ENCODE measurements at regions not wholly inside any gene's neighbourhood (a gene's known extent, or its start where the extent isn't known, plus 50 kb on each side); places are given as distances from the start of the nearest gene placed in this dataset.
A peak's percentile ranks its signal among the peaks of the same experiment; 100 is the strongest.
"Not testable (repeated sequence)": the region's sequence is repeated elsewhere in the genome, so short reads cannot be mapped to it uniquely, and the experiment has no call there.

GRCh38 chr22:44571566-44572413, 73.8 kb upstream of the RTL6 start:
- ATAC-seq (no peak), DNase-seq (peak in 1 of 2 donors; percentile 8)
- intact Hi-C loops (cut with DNase I, micrococcal nuclease): no loop called here

- ATAC-seq: no peak
- intact Hi-C loops (cut with DNase I, micrococcal nuclease): no loop called here
- peak in 1 of 2 donors; percentile 5 for DNase-seq
These were observed 72.7 kb upstream of the RTL6 start for GRCh38 chr22:44570476-44571445.

GRCh38 chr22:44569561-44569991, 71.5 kb upstream of the RTL6 start:
- intact Hi-C loops (cut with DNase I, micrococcal nuclease): no loop called here
- DNase-seq (peak in 1 of 2 donors; percentile 11), ATAC-seq (no peak)

GRCh38 chr22:44567846-44568493, 69.9 kb upstream of the RTL6 start:
- DNase-seq (peak in 1 of 2 donors; percentile 60), ATAC-seq (no peak)
- intact Hi-C loops (cut with DNase I, micrococcal nuclease): no loop called here

- intact Hi-C loops (cut with DNase I, micrococcal nuclease); ATAC-seq; DNase-seq: not testable (repeated sequence)
These were observed 69.4 kb upstream of the RTL6 start for GRCh38 chr22:44567378-44567841.

- DNase-seq (peak in 1 of 2 donors; percentile 8), ATAC-seq (no peak)
- intact Hi-C loops (cut with DNase I, micrococcal nuclease): no loop called here
These were observed 68.9 kb upstream of the RTL6 start for GRCh38 chr22:44566911-44567310.

DNA sequence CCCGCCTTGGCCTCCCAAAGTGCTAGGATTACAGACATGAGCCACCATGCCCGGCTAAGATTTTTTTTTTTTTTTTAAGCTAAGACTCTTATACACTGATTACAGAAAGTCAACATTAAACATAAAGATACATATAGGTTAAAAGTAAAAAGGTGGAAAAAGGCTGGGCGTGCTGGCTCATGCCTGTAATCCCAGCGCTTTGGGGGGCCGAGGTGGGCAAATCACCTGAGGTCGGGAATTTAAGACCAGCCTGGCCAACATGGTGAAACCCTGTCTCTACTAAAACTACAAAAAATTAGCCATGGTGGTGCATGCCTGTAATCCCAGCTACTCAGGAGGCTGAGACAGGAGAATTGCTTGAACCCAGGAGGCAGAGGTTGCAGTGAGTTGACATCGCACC, 64.6 kb upstream of the RTL6 start:
- ATAC-seq; intact Hi-C loops (cut with DNase I, micrococcal nuclease); DNase-seq: not testable (repeated sequence)

DNA sequence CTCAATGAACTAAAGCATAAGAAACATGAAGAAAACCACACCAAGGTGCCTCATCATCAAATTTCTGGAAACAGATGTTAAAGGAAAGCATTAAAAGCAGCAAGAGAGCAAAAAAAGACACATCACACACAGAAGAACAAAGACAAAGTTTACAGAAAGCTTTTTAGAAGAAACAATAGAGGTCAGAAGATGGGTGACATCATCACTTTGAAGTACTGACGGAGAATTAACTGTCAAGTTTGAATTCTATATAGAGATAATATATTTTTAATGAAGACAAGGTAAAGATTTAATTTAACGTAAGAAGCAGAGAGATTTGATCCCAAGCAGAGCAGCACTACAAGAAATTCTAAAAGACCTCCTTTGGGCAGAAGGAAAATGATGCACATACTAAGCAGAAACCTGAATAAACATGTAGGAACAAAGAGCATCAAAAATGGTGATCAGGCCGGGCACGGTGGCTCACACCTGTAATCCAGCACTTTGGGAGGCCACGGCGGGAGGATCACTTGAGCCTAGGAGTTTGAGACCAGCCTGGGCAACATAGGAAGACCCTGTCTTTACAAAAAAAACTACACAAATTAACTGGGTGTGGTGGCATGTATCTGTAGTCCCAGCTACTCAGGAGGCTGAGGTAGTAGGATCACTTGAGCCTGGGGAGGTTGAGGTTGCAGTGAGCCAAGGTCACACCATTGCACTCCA, 63.3 kb upstream of the RTL6 start:
- ATAC-seq (no peak), DNase-seq (no peak)
- intact Hi-C loops (cut with DNase I, micrococcal nuclease): no loop called here

DNA sequence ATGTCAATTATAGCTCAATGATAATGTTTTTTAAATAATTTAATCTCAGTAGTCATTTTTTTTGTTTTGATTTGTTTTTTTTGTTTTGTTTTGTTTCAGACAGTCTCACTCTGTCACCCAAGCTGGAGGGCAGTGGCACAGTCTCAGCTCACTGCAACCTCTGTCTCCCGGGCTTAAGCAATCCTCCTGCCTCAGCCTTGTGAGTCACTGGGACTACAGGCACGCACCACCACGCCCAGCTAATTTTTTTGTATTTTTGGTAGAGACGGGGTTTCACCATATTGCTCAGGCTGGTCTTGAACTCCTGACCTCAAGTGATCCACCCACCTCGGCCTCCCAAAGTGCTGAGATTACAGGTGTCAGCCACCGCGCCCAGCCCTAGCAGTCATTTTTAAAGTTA, 60.6 kb upstream of the RTL6 start:
- intact Hi-C loops (cut with DNase I, micrococcal nuclease); ATAC-seq: not testable (repeated sequence)
- DNase-seq: peak in 1 of 2 donors; percentile 7

- intact Hi-C loops (cut with DNase I, micrococcal nuclease); DNase-seq; ATAC-seq: not testable (repeated sequence)
These were observed 59.8 kb upstream of the RTL6 start for GRCh38 chr22:44557872-44558271.

- intact Hi-C loops (cut with DNase I, micrococcal nuclease): no loop called here
- no peak for ATAC-seq
- no peak for DNase-seq
These were observed 59.2 kb upstream of the RTL6 start for GRCh38 chr22:44557064-44557748.

- ATAC-seq: no peak
These were observed 57.6 kb upstream of the RTL6 start for GRCh38 chr22:44555597-44555996.

DNA sequence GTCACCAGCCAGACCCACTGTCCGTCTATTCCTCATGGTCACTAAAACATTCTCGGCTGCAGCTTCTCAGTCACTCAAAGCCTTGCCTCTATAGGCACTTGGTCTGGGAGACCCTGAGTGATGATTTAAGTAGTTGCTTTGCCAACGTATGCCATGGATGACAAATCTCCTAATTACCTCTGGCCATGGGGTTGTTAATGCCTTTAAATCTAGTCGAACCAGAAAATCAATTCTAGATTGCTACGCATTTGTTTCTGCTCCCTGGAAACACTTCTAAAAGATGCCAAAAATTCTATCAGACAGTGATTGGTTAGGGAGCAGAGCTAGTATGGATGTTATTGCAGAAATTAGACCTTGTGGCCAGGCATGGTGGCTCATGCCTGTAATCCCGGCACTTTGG, 57.0 kb upstream of the RTL6 start:
- intact Hi-C loops (cut with DNase I, micrococcal nuclease): no loop called here
- no peak for ATAC-seq
- DNase-seq: no peak

More at GRCh38 chr22:44555597-44555996, 57.6 kb upstream of the RTL6 start:
- DNase-seq: no peak
- intact Hi-C loops (cut with DNase I, micrococcal nuclease): no loop called here

DNA sequence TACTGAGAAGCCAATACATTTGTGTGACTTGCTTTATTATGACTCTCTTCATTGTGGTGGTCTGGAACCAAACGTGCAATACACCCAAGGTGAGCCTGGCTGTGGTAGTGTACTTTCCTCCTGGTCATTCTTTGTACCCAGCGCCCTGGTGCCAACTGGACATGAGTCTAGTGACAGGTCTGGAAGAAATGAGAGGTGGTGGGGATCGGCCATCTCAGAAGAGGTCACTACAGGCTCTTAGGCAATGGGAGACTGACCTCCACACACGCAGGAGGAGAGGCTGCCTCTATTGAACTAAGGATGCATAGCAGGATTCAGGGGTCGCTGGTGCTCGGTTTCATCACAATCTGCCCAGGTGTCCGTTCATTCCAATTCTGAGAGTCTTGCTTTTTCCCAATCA, 56.4 kb upstream of the RTL6 start:
- no peak for ATAC-seq

DNA sequence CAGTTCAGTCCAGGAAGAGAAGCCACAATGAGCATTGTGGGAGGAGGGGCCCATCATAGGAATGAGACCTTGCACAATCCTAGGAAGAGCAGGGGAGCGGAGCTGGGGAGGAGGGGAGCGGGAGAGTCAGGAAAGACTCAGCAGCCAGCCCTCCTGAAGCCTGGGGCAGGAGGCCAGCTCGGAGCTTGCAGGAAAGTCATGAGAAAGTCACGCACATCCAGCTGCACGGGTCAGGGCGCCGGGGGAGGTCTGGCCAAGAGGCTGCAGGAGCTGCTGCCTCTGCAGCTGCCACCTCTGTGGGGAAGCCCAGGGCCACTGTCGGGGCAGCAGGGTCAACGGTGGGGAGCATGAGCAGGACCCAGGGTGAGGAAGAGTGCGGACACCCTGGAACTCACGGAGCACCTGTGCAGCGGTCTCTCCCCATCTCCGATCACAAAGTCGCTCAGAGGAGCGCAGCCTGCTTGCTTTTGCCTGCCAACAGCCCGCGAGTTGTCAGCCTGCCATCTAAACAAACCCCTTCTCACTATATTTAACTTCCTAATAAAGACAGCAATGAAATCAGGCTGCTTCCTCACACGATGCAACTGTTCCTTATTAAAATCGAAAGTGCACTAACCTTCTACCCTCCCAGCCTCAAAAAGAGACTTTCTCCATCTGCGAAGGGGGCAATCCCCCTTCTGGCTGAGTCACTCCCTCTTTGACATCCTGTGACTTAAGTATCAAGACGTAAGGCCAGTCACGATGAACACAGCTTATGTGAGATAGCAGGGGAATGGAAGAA, 52.9 kb upstream of the RTL6 start:
- ATAC-seq: peak; percentile 20
- peak; percentile 48 to 73 for DNase-seq
- intact Hi-C loops (cut with DNase I, micrococcal nuclease): no loop called here

More for the DNA sequence above, 56.4 kb upstream of the RTL6 start:
- intact Hi-C loops (cut with DNase I, micrococcal nuclease): no loop called here
- DNase-seq: no peak

GRCh38 chr22:44549701-44550100, 51.7 kb upstream of the RTL6 start:
- no peak for ATAC-seq
- DNase-seq: no peak
- intact Hi-C loops (cut with DNase I, micrococcal nuclease): no loop called here

GRCh38 chr22:44548981-44549380, 50.9 kb upstream of the RTL6 start:
- DNase-seq (no peak), ATAC-seq (no peak)
- intact Hi-C loops (cut with DNase I, micrococcal nuclease): no loop called here
